Activated B cell treated with CpG ODN at 0.5 μM for 24 hours (primary cell): ENCODE measurements at regions not wholly inside any gene's neighbourhood (a gene's known extent, or its start where the extent isn't known, plus 50 kb on each side); places are given as distances from the start of the nearest gene placed in this dataset.

ENCODE experiments used
- ATAC-seq: fragments of 200-7000 bp; cut with Tn5 transposase; one replicate; pipeline ENCODE4 v1.10.0; 2021; ENCODE audit warnings: low read depth, mild to moderate bottlenecking, moderate library complexity
- CTCF ChIA-PET: fragments of 350-600 bp; sonication (Branson Sonifier 250); formaldehyde crosslinking; loops from one replicate; lab custom pipeline; 2021; ENCODE audit warnings: antibody characterized with exemption; lab: Charles Lee
- POLR2A ChIA-PET: fragments of 350-600 bp; sonication (Branson Sonifier 250); formaldehyde crosslinking; loops from one replicate; lab custom pipeline; 2021; ENCODE audit warnings: antibody characterized with exemption; lab: Charles Lee
- DNase-seq: peaks from one replicate; pipeline ENCODE4 v3.0.0; 2022
- H3K27ac Mint-ChIP-seq: one replicate; pipeline ENCODE4 v1.8.0; 2020; ENCODE audit warnings: mixed read lengths
- H3K27me3 Mint-ChIP-seq: one replicate; pipeline ENCODE4 v1.8.0; 2021; ENCODE audit warnings: mixed read lengths
- H3K36me3 Mint-ChIP-seq: one replicate; pipeline ENCODE4 v1.8.0; 2021; ENCODE audit warnings: low read depth, mixed read lengths
- H3K4me1 Mint-ChIP-seq: one replicate; pipeline ENCODE4 v1.8.0; 2021; ENCODE audit warnings: mixed read lengths
- H3K4me3 Mint-ChIP-seq: one replicate; pipeline ENCODE4 v1.8.0; 2020; ENCODE audit warnings: mild to moderate bottlenecking, mixed read lengths
- H3K9me3 Mint-ChIP-seq: one replicate; pipeline ENCODE4 v1.8.0; 2020; ENCODE audit warnings: mixed read lengths
- intact Hi-C: fragments of 100-400 bp; cut with micrococcal nuclease; formaldehyde crosslinking; loops from one replicate; pipeline ENCODE4 v1.15.1; 2024
- TF ChIP-seq, protein P1 (sequence below): fragments of 200-600 bp; IDR thresholded peaks from one replicate; pipeline ENCODE4 v1.8.0; 2022; ENCODE audit warnings: antibody characterized with exemption, mild to moderate bottlenecking

DNA sequence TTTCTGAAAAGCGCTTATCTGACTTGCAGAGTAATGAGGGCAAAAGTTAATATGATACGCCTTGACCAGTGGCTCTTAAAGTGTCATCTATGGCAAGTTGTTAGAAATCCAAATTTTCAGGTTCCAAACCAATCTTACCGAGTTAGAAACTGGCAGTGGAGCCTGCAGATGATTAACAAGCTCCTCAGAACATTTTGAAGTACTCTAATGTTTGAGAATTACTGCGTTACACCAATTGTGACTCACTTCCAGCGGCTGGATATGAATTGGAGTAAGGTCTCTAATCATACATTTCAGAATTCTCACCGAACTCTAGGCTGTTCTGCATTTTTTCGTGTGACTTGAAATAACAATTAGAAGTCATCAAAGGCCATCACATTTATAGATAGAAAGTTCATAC, 73.5 kb upstream of the TMPRSS15 start:
- Mint-ChIP-seq H3K27me3 (no peaks in the 10 kb centered on the region), H3K4me3 (no peak overlapping the region), H3K4me1 (no peaks in the 10 kb centered on the region), H3K36me3 (no peaks in the 10 kb centered on the region), H3K9me3 (peaks cover 2% of the 10 kb centered on the region), H3K27ac (no peak overlapping the region)
- ChIA-PET POLR2A (no interaction called here), CTCF (no interaction called here)
- TF ChIP-seq, protein P1, sequence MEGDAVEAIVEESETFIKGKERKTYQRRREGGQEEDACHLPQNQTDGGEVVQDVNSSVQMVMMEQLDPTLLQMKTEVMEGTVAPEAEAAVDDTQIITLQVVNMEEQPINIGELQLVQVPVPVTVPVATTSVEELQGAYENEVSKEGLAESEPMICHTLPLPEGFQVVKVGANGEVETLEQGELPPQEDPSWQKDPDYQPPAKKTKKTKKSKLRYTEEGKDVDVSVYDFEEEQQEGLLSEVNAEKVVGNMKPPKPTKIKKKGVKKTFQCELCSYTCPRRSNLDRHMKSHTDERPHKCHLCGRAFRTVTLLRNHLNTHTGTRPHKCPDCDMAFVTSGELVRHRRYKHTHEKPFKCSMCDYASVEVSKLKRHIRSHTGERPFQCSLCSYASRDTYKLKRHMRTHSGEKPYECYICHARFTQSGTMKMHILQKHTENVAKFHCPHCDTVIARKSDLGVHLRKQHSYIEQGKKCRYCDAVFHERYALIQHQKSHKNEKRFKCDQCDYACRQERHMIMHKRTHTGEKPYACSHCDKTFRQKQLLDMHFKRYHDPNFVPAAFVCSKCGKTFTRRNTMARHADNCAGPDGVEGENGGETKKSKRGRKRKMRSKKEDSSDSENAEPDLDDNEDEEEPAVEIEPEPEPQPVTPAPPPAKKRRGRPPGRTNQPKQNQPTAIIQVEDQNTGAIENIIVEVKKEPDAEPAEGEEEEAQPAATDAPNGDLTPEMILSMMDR, result no peak
- DNase-seq (no peak), ATAC-seq (no peak)
- intact Hi-C loops, result no loop called here

DNA sequence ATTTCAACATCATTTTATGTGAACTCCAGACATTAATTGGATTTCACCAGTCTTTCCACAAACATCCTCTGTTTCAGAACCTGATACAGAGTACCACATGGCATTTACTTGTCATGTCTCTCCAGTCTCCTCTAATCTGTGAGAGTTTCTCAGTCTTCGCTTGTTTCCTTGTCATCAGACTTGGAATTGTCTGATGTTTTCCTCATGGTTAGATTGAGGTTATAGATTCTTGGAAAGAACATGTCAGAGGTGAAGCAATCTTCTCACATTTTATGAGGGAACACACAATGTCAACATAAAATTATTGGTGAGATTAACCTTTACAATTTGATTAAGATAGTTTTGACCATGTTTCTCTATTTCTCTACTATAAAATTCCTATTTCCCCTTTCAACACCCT, 74.9 kb upstream of the TMPRSS15 start:
- TF ChIP-seq, protein P1, result no peak
- Mint-ChIP-seq H3K4me1 (no peaks in the 10 kb centered on the region), H3K9me3 (peaks cover 2% of the 10 kb centered on the region), H3K4me3 (no peak overlapping the region), H3K27me3 (no peaks in the 10 kb centered on the region), H3K36me3 (no peaks in the 10 kb centered on the region), H3K27ac (no peak overlapping the region)
- CTCF ChIA-PET, result no interaction called here
- intact Hi-C loops, result no loop called here
- no peak for ATAC-seq
- POLR2A ChIA-PET, result no interaction called here
- DNase-seq, result no peak

DNA sequence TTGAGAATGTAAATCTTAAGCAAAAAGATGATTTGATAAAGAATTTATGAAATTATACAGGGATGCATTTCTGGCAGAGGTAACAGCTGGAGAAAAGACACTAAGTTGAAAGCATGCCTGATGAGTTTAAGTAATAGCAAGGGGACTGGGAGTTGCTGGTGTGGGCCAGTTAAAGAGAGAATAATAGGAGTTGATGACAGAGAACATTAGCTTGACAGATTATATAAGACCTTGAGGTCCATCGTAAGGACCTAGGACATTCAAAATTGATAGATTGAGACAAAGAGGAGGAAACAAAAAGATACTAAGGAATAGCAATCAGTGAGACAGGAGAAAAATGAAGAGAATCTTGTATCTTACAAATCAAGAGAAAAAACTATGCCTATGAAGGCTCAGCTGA, 84.7 kb upstream of the TMPRSS15 start:
- Mint-ChIP-seq H3K36me3 (no peaks in the 10 kb centered on the region), H3K27me3 (no peaks in the 10 kb centered on the region), H3K9me3 (no peaks in the 10 kb centered on the region), H3K4me3 (no peak overlapping the region), H3K4me1 (no peaks in the 10 kb centered on the region), H3K27ac (no peak overlapping the region)
- TF ChIP-seq, protein P1, result no peak
- ChIA-PET POLR2A (no interaction called here), CTCF (no interaction called here)
- ATAC-seq (no peak), DNase-seq (no peak)
- intact Hi-C loops, result no loop called here

GRCh38 chr21:18493422-18493821, 89.8 kb upstream of the TMPRSS15 start:
- TF ChIP-seq, protein P1, result no peak
- no peaks in the 10 kb centered on the region for H3K4me1 Mint-ChIP-seq
- CTCF ChIA-PET, result no interaction called here
- no peaks in the 10 kb centered on the region for H3K9me3 Mint-ChIP-seq
- no peak overlapping the region for H3K27ac Mint-ChIP-seq
- DNase-seq, result no peak
- H3K27me3 Mint-ChIP-seq, result no peaks in the 10 kb centered on the region
- no peak for ATAC-seq
- H3K4me3 Mint-ChIP-seq, result no peak overlapping the region
- POLR2A ChIA-PET, result no interaction called here
- no peaks in the 10 kb centered on the region for H3K36me3 Mint-ChIP-seq
- intact Hi-C loops, result loop anchor here (10.0 kb wide), 1 partner anchor 199 kb away; no protein-coding TSS in a partner anchor

DNA sequence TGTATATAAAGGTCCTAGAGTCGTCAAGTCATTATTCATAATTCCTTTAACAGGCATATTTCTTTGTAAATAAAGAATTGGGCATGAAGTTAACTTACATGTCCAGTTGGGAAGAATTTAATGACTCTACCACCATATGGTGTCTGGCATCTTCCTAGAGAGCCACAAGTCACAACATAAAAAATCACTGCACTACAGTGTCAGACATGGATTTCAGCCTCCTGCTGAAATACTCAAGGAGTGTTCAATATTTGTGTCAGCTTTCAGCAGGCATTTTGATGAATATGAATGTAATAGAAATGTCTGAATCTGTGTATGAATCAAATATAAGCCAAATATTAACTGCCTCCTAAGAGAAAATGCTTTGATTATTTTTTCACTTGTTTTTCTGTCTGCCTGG, 91.9 kb upstream of the TMPRSS15 start:
- Mint-ChIP-seq H3K4me1 (no peaks in the 10 kb centered on the region), H3K27me3 (no peaks in the 10 kb centered on the region), H3K27ac (no peak overlapping the region), H3K36me3 (no peaks in the 10 kb centered on the region), H3K9me3 (no peaks in the 10 kb centered on the region), H3K4me3 (no peak overlapping the region)
- ATAC-seq, result no peak
- TF ChIP-seq, protein P1, result no peak
- no peak for DNase-seq
- POLR2A ChIA-PET, result no interaction called here
- CTCF ChIA-PET, result no interaction called here
- intact Hi-C loops, result loop anchor here (5.0 to 10.0 kb wide), 2 partner anchors 108 to 201 kb away; no protein-coding TSS in a partner anchor
